ENCODE measurements at regions not wholly inside any gene's neighbourhood (a gene's known extent, or its start where the extent isn't known, plus 50 kb on each side); places are given as distances from the start of the nearest gene placed in this dataset.

- Histone ChIP-seq H3K9me2 (replicated peaks; ENCODE audit: insufficient read depth, low read length) (no peaks in the 10 kb centered on the region), H4K20me1 (ENCODE audit: low read depth, low read length) (no peaks in the 10 kb centered on the region), H3K4me2 (ENCODE audit: low read depth, low read length, poor library complexity, severe bottlenecking) (no peak overlapping the region), H2AFZ (ENCODE audit: low read depth, low read length, severe bottlenecking) (no peak overlapping the region), H3K27me3 (ENCODE audit: low read length) (no peaks in the 10 kb centered on the region), H3K36me3 (ENCODE audit: low read length) (no peaks in the 10 kb centered on the region), H3K27ac (ENCODE audit: low read depth, low read length) (no peak overlapping the region), H3K9ac (ENCODE audit: low read length) (no peak overlapping the region), H3F3A (ENCODE audit: insufficient read depth) (no peaks in the 10 kb centered on the region), H3K9me3 (ENCODE audit: insufficient read depth, low read length) (no peaks in the 10 kb centered on the region), H3K4me3 (ENCODE audit: insufficient read depth, low read length, poor library complexity, severe bottlenecking) (no peak overlapping the region), H3K79me2 (ENCODE audit: insufficient read depth, low read length) (no peaks in the 10 kb centered on the region)
- TF ChIP-seq CTCF (IDR thresholded peaks at IDR 0.05; ENCODE audit: insufficient read depth, low read length, poor library complexity, severe bottlenecking), result no peak
These were observed 420.1 kb upstream of the LCORL start for GRCh38 chr4:18441676-18442075.

GRCh38 chr4:18441203-18441590, 419.6 kb upstream of the LCORL start:
- no peaks in the 10 kb centered on the region for H4K20me1 ChIP-seq (ENCODE audit: low read depth, low read length)
- H3K9ac ChIP-seq (ENCODE audit: low read length), result no peak overlapping the region
- TF ChIP-seq EZH2phosphoT487 (conservative IDR thresholded peaks at IDR 0.05; ENCODE audit: low read length) (no peak), CTCF (IDR thresholded peaks at IDR 0.05; ENCODE audit: insufficient read depth, low read length, poor library complexity, severe bottlenecking) (no peak)
- H3K4me3 ChIP-seq (ENCODE audit: insufficient read depth, low read length, poor library complexity, severe bottlenecking), result no peak overlapping the region
- H2AFZ ChIP-seq (ENCODE audit: low read depth, low read length, severe bottlenecking), result no peak overlapping the region
- no peaks in the 10 kb centered on the region for H3K9me3 ChIP-seq (ENCODE audit: insufficient read depth, low read length)
- no peaks in the 10 kb centered on the region for H3K79me2 ChIP-seq (ENCODE audit: insufficient read depth, low read length)
- no peaks in the 10 kb centered on the region for H3F3A ChIP-seq (ENCODE audit: insufficient read depth)
- H3K27me3 ChIP-seq (ENCODE audit: low read length), result no peaks in the 10 kb centered on the region
- H3K27ac ChIP-seq (ENCODE audit: low read depth, low read length), result no peak overlapping the region
- H3K36me3 ChIP-seq (ENCODE audit: low read length), result no peaks in the 10 kb centered on the region
- H3K9me2 ChIP-seq (replicated peaks; ENCODE audit: insufficient read depth, low read length), result no peaks in the 10 kb centered on the region
- no peak overlapping the region for H3K4me2 ChIP-seq (ENCODE audit: low read depth, low read length, poor library complexity, severe bottlenecking)

GRCh38 chr4:18440527-18441202, 419.1 kb upstream of the LCORL start:
- H3K4me3 ChIP-seq (ENCODE audit: insufficient read depth, low read length, poor library complexity, severe bottlenecking), result no peak overlapping the region
- H3K27ac ChIP-seq (ENCODE audit: low read depth, low read length), result no peak overlapping the region
- H3K79me2 ChIP-seq (ENCODE audit: insufficient read depth, low read length), result no peaks in the 10 kb centered on the region
- H4K20me1 ChIP-seq (ENCODE audit: low read depth, low read length), result no peaks in the 10 kb centered on the region
- H2AFZ ChIP-seq (ENCODE audit: low read depth, low read length, severe bottlenecking), result no peak overlapping the region
- no peak overlapping the region for H3K4me2 ChIP-seq (ENCODE audit: low read depth, low read length, poor library complexity, severe bottlenecking)
- TF ChIP-seq CTCF (IDR thresholded peaks at IDR 0.05; ENCODE audit: insufficient read depth, low read length, poor library complexity, severe bottlenecking) (no peak), EZH2phosphoT487 (conservative IDR thresholded peaks at IDR 0.05; ENCODE audit: low read length) (no peak)
- H3K36me3 ChIP-seq (ENCODE audit: low read length), result no peaks in the 10 kb centered on the region
- H3K27me3 ChIP-seq (ENCODE audit: low read length), result no peaks in the 10 kb centered on the region
- H3K9me3 ChIP-seq (ENCODE audit: insufficient read depth, low read length), result no peaks in the 10 kb centered on the region
- no peaks in the 10 kb centered on the region for H3F3A ChIP-seq (ENCODE audit: insufficient read depth)
- no peaks in the 10 kb centered on the region for H3K9me2 ChIP-seq (replicated peaks; ENCODE audit: insufficient read depth, low read length)
- H3K9ac ChIP-seq (ENCODE audit: low read length), result no peak overlapping the region

All from SU-DHL-6 (cell line).